ENCODE measurements at regions not wholly inside any gene's neighbourhood (a gene's known extent, or its start where the extent isn't known, plus 50 kb on each side); places are given as distances from the start of the nearest gene placed in this dataset.

GRCh38 chr9:7298123-7298522, 501.5 kb downstream of the DMAC1 start:
- DNase-seq (ENCODE audit: low spot score), result no peak

- no peak for DNase-seq (ENCODE audit: low spot score)
Observed at GRCh38 chr9:7297521-7297920, 502.1 kb downstream of the DMAC1 start.

- DNase-seq (ENCODE audit: low spot score), result no peak
Observed at GRCh38 chr9:7293091-7293490, 506.5 kb downstream of the DMAC1 start.

- DNase-seq (ENCODE audit: low spot score), result no peak
Observed at GRCh38 chr9:7289773-7290172, 509.8 kb downstream of the DMAC1 start.

GRCh38 chr9:7287986-7288385, 511.6 kb downstream of the DMAC1 start:
- DNase-seq (ENCODE audit: low spot score), result no peak

GRCh38 chr9:7287065-7287464, 512.5 kb downstream of the DMAC1 start:
- no peak for DNase-seq (ENCODE audit: low spot score)

- no peak for DNase-seq (ENCODE audit: low spot score)
Observed at GRCh38 chr9:7286101-7286500, 513.5 kb downstream of the DMAC1 start.

GRCh38 chr9:7285199-7285598, 514.4 kb downstream of the DMAC1 start:
- DNase-seq (ENCODE audit: low spot score), result no peak

GRCh38 chr9:7284517-7284916, 515.1 kb downstream of the DMAC1 start:
- no peak for DNase-seq (ENCODE audit: low spot score)

GRCh38 chr9:7284117-7284516, 515.5 kb downstream of the DMAC1 start:
- no peak for DNase-seq (ENCODE audit: low spot score)

- peak; percentile 22 for DNase-seq (ENCODE audit: low spot score)
Observed at GRCh38 chr9:7273575-7273974, 515.8 kb downstream of the KDM4C start.

- no peak for DNase-seq (ENCODE audit: low spot score)
Observed at GRCh38 chr9:7266911-7267595, 509.3 kb downstream of the KDM4C start.

GRCh38 chr9:7265181-7265580, 507.4 kb downstream of the KDM4C start:
- no peak for DNase-seq (ENCODE audit: low spot score)

GRCh38 chr9:7259544-7260241, 501.9 kb downstream of the KDM4C start:
- DNase-seq (ENCODE audit: low spot score), result no peak

GRCh38 chr9:7258688-7259396, 501.1 kb downstream of the KDM4C start:
- DNase-seq (ENCODE audit: low spot score), result no peak

GRCh38 chr9:7246917-7247522, 489.2 kb downstream of the KDM4C start:
- no peak for DNase-seq (ENCODE audit: low spot score)

- DNase-seq (ENCODE audit: low spot score), result no peak
Observed at GRCh38 chr9:7245976-7246580, 488.3 kb downstream of the KDM4C start.

- no peak for DNase-seq (ENCODE audit: low spot score)
Observed at GRCh38 chr9:7243838-7244237, 486.1 kb downstream of the KDM4C start.

- DNase-seq (ENCODE audit: low spot score), result no peak
Observed at GRCh38 chr9:7242126-7242525, 484.4 kb downstream of the KDM4C start.

- no peak for DNase-seq (ENCODE audit: low spot score)
Observed at GRCh38 chr9:7241694-7242093, 483.9 kb downstream of the KDM4C start.

- no peak for DNase-seq (ENCODE audit: low spot score)
Observed at GRCh38 chr9:7240569-7241311, 483.0 kb downstream of the KDM4C start.

GRCh38 chr9:7239708-7240107, 481.9 kb downstream of the KDM4C start:
- no peak for DNase-seq (ENCODE audit: low spot score)
